ENCODE measurements at regions not wholly inside any gene's neighbourhood (a gene's known extent, or its start where the extent isn't known, plus 50 kb on each side); places are given as distances from the start of the nearest gene placed in this dataset.
A peak's percentile ranks its signal among the peaks of the same experiment; 100 is the strongest.
"Not testable (repeated sequence)": the region's sequence is repeated elsewhere in the genome, so short reads cannot be mapped to it uniquely, and the experiment has no call there.

- DNase-seq (ENCODE audit: low read depth in 2 of 2): not testable (repeated sequence)
Measured at GRCh38 chr15:84094720-84095119, 140.9 kb upstream of the GOLGA6L4 start.

DNA sequence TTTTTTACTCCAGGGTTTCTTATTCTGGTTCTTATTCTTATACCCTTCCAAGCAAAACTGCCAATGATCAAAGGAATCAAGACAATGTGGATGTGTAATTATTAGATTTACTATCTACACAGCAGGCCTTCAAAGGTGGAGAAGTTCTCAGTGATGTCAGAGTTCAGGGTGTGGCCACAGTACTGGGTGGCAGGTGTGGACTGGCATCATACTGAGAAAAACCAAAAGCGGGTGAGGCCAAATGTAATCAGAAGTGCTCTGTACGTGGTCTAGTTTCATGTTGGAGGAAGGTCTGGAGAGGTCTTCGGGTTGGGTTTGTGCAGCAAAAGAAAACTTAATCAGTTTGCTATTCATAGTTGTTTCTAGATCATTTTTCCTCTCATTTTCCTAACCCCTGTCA lies 138.5 kb upstream of the GOLGA6L4 start:
- not testable (repeated sequence) for DNase-seq (ENCODE audit: low read depth in 2 of 2)

- no peak for DNase-seq (ENCODE audit: low read depth in 2 of 2)
Measured at GRCh38 chr15:84098604-84099003, 137.0 kb upstream of the GOLGA6L4 start.

GRCh38 chr15:84099181-84099580 lies 136.4 kb upstream of the GOLGA6L4 start:
- DNase-seq (ENCODE audit: low read depth in 2 of 2): no peak

DNA sequence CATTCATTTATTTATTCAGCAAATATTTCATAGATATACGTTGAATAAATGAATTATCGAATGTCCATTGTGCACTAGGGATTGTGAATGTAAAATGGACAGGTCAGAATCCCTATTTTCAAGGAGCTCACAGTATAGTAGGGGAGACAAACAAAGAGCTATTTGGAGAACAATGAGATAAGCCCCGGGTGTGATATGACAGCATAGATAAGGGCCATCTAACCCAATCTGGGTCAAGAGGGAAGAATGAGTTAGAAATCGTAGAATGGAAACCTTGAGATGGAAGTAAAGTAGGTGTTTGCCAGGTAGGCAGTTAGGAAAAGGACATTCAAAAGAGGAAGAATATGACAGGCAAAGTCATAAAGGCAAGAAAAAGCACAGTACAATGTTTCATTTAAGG lies 132.2 kb upstream of the GOLGA6L4 start:
- DNase-seq (ENCODE audit: low read depth in 2 of 2): no peak

DNA sequence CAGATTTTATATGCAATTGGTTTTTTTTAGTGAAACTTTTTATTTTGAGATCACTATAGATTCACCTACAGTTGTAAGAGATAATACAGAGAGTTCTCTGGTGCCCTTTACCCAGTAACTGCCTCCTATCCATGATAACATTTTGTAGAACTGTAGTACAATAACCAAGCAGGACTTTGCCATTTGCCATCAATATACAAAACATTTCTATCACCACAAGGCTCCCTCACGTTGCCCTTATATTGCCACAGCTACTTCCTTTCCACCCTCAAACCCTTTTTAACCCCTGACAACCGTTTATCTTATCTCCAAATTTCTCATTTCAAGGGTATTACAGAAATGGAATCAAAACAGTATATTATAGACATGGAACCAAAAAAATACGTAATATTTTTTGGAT lies 130.7 kb upstream of the GOLGA6L4 start:
- DNase-seq (ENCODE audit: low read depth in 2 of 2): no peak

GRCh38 chr15:84108728-84109127 lies 126.8 kb upstream of the GOLGA6L4 start:
- DNase-seq (ENCODE audit: low read depth in 2 of 2): no peak

DNA sequence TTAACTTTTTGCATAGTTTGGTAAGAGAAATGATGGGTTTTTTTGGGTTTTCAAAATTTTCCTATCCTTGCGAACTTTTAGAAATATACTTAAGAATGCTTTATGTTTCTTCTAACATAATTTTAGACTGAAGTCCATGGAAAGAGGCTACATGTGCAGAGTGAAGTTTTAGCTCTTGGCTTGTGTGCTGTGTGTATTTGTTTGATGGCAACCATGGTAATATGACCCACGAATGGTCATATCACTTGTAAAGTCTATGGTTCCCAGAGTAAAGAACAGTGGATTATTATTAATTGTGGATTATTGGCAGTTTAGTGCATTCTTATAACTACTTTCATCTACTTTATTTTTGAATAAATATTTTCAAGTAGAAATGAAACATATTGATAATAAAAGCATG lies 124.0 kb upstream of the GOLGA6L4 start:
- no peak for DNase-seq (ENCODE audit: low read depth in 2 of 2)

DNA sequence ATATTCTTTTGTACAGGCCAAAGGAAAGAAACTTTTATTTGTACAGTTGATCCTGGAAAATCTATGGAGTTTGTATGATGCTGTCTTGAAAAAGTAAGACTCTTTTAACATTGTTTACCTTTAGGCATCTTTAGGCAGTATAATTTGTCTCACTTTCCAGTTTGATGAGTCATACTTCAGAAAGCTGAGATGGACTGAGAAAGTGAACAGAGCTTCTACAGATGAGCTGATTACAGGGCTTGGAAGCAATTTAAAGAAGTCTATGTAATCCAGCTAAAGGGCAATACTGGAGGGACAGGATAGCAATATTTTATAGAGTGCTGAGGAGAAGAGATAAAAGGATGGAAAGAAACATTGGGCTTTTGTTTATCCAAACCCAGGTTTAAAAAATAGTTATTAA lies 123.5 kb upstream of the GOLGA6L4 start:
- no peak for DNase-seq (ENCODE audit: low read depth in 2 of 2)

DNA sequence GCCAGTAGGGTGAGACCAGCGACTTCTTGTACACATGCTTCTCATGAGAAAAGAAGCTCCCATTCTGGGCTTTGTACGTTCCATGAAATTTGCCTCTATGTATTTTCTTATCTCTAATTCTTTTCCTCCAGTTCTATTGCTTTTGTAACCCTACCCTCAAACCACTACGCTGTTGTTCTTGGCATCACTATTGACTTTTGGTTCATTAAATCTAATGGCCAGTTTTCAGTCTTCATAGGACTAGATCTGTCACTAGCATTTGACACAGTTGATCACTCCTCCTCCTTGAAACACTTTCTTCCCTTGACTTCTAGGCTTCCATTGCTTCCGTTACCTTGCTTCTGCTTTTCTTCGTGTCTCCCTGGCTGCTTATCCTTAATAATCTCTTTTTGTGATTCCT lies 121.7 kb upstream of the GOLGA6L4 start:
- DNase-seq (ENCODE audit: low read depth in 2 of 2): no peak

DNA sequence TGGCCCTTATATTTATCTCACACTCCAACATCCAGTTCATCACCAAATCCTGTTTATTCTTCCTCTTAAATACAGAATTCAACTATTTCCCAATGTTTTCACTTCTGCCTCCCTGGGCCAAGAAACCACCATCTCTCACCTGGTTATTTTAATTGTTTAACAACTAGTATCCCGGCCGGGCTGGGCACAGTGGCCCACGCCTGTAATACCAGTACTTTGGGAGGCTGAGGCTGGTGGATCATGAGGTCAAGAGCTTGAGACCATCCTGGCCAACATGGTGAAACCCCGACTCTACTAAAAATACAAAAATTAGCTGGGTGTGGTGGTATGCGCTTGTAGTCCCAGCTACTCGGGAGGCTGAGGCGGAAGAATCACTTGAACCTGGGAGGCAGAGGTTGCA lies 120.9 kb upstream of the GOLGA6L4 start:
- not testable (repeated sequence) for DNase-seq (ENCODE audit: low read depth in 2 of 2)

DNA sequence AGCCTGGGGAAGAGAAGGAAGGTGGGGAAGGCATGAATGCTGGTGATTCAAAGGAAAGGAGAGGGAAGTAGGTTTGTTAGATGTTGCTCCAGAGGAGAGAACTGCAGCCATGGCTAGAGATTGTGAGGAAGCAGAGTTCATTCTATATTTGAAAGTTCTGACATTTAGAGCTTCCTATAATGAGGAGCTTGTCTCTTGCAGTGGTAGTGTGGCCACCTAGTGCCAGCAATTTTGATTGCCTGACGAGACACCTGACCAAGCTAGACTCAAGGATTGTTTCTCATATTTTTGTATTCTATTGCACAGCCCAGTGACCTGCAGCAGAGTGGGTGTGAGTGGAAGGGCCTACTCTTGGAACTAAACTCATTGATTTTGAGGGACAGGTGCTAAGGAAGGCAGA lies 116.2 kb upstream of the GOLGA6L4 start:
- not testable (repeated sequence) for DNase-seq (ENCODE audit: low read depth in 2 of 2)

- not testable (repeated sequence) for DNase-seq (ENCODE audit: low read depth in 2 of 2)
Measured at GRCh38 chr15:84120903-84121302, 114.7 kb upstream of the GOLGA6L4 start.

- not testable (repeated sequence) for DNase-seq (ENCODE audit: low read depth in 2 of 2)
Measured at GRCh38 chr15:84128706-84129105, 106.9 kb upstream of the GOLGA6L4 start.

DNA sequence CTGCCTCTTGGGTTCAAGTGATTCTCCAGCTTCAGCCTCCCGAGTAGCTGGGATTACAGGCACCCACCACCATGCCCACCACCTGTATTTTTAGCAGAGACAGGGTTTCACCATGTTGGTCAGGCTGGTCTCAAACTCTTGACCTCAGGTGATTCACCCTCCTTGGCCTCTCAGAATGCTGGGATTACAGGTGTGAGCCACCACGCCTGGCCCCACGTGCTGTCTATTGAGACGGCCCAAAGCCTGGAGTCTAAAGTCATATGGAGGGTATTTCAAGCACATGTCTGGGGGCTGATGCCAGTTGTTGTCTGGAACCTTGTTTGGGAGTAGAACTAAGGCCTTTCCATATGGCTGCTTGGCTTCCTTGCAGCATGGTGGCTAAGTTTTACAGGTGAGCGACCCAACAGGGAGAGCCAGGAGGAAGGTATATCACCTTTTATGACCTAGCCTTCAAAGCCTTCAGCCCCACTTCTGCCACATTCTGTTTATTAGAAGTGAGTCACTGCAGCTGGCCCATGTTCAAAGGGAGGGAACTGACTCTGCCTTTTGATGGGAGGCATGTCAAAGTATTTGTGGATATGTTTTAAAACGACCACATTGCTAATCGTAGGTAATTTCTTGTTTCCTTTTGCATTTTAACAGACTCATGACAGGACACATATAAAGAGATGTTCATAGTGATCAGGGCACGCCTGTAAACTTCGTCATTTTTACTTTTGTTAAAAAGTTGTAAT lies 105.3 kb upstream of the GOLGA6L4 start:
- not testable (repeated sequence) for DNase-seq (ENCODE audit: low read depth in 2 of 2)

- not testable (repeated sequence) for DNase-seq (ENCODE audit: low read depth in 2 of 2)
Measured at GRCh38 chr15:84135931-84136456, 99.6 kb upstream of the GOLGA6L4 start.

- DNase-seq (ENCODE audit: low read depth in 2 of 2): peak; percentile 51 to 71
Measured at GRCh38 chr15:84142888-84143337, 92.7 kb upstream of the GOLGA6L4 start.

GRCh38 chr15:84143753-84144314 lies 91.7 kb upstream of the GOLGA6L4 start:
- DNase-seq (ENCODE audit: low read depth in 2 of 2): no peak

GRCh38 chr15:84144946-84145345 lies 90.6 kb upstream of the GOLGA6L4 start:
- not testable (repeated sequence) for DNase-seq (ENCODE audit: low read depth in 2 of 2)

GRCh38 chr15:84146299-84146698 lies 89.3 kb upstream of the GOLGA6L4 start:
- DNase-seq (ENCODE audit: low read depth in 2 of 2): not testable (repeated sequence)

DNA sequence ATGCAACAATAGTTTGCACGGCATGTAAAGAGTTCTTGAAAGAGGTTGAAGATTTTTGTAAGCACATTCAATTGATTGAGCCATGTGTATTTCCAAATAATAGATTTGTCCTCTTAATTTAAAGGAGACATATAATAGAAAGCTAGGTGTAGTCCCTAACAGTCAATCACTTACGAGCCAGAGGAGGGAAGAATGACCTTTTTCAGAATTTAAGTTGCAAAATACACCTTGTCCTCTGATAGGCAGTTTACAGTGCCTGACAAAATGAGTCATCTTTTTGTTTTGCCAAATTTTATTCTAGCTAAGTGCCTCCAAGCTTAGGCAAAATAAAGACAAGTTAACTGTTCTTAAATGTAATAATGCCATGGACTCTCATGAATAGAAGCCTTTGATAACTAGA lies 88.3 kb upstream of the GOLGA6L4 start:
- not testable (repeated sequence) for DNase-seq (ENCODE audit: low read depth in 2 of 2)

GRCh38 chr15:84151205-84151931 lies 84.2 kb upstream of the GOLGA6L4 start:
- DNase-seq (ENCODE audit: low read depth in 2 of 2): no peak

Measured in stimulated activated CD4-positive, alpha-beta T cell treated with anti-CD3 and anti-CD28 coated beads, Interleukin-4, amount 100 ng/mL, for 48 hours (primary cell).